GM12878 (cell line): ENCODE measurements at regions not wholly inside any gene's neighbourhood (a gene's known extent, or its start where the extent isn't known, plus 50 kb on each side); places are given as distances from the start of the nearest gene placed in this dataset.

Source experiments
- ATAC-seq: fragments of 200-7000 bp; cut with Tn5 transposase; 3 replicates; pipeline ENCODE4 v1.9.1; 2020; ENCODE audit warnings: mild to moderate bottlenecking, moderate library complexity
- BruUV-seq: library from RNA; stranded (reverse); fragments of 400-500 nt; replicated peaks from 2 replicates; lab custom pipeline; 2021; lab: Mats Ljungman, UMichigan
- CTCF ChIA-PET: fragments of 300-600 bp; sonication (Branson Sonifier 250); formaldehyde crosslinking; extraction: SDS; loops from one replicate; lab custom pipeline; 2021; ENCODE audit warnings: inconsistent platforms; lab: Yijun Ruan, JAX
- POLR2A ChIA-PET: fragments of 350-600 bp; formaldehyde crosslinking; extraction: SDS; loops from one replicate; lab custom pipeline; 2021; ENCODE audit warnings: inconsistent platforms; lab: Charles Lee
- RAD21 ChIA-PET: fragments of 300-600 bp; sonication (Branson Sonifier 250); formaldehyde crosslinking; loops from one replicate; lab custom pipeline; 2023; ENCODE audit warnings: antibody characterized with exemption; ENCODE audit not compliant: unreplicated experiment; lab: Charles Lee
- SMC1A ChIA-PET: fragments of 300-600 bp; sonication (Branson Sonifier 250); formaldehyde crosslinking; loops from one replicate; lab custom pipeline; 2023; ENCODE audit not compliant: unreplicated experiment, uncharacterized antibody; lab: Charles Lee
- DNase-seq: peaks from one replicate; pipeline ENCODE4 v3.0.0-alpha.2; 2011; ENCODE audit warnings: low read depth, low spot score
- FAIRE-seq: peaks from 3 replicates; lab custom pipeline; 2011; peaks lifted over from hg19 to GRCh38; lab: Jason Lieb, UNC
- H2AFZ ChIP-seq: 2 replicates; pipeline ENCODE4 v1.6.0; 2011; ENCODE audit warnings: low read depth, low read length, control low read depth; ENCODE audit not compliant: control insufficient read depth
- H3K27ac ChIP-seq: 2 replicates; pipeline ENCODE4 v1.5.1; 2011; ENCODE audit warnings: control low read depth; ENCODE audit not compliant: control insufficient read depth, insufficient read depth
- H3K27me3 ChIP-seq, 2 experiments: replicated peaks in 1 of 2; 2 replicates each; pipeline versions ENCODE4 v1.6.0 to v1.6.1; 2011; ENCODE audit warnings: low read length in 1 of 2; ENCODE audit not compliant: control insufficient read depth in 2 of 2, insufficient read depth in 2 of 2
- H3K36me3 ChIP-seq, 2 experiments: 2 replicates each; pipeline ENCODE4 v1.5.1; 2011; ENCODE audit warnings: low read length in 1 of 2; ENCODE audit not compliant: control insufficient read depth in 2 of 2, insufficient read depth in 2 of 2
- H3K4me1 ChIP-seq: 2 replicates; pipeline ENCODE4 v1.6.1; 2011; ENCODE audit warnings: mild to moderate bottlenecking, low read length, moderate library complexity, mixed read lengths; ENCODE audit not compliant: control insufficient read depth, insufficient read depth
- H3K4me2 ChIP-seq: 2 replicates; pipeline ENCODE4 v1.6.0; 2011; ENCODE audit warnings: control low read depth; ENCODE audit not compliant: control insufficient read depth, insufficient read depth
- H3K4me3 ChIP-seq: fragments of 200-600 bp; sonication (generic); 2 replicates; pipeline ENCODE4 v1.5.1; 2016
- H3K79me2 ChIP-seq: 2 replicates; pipeline ENCODE4 v1.6.0; 2011; ENCODE audit warnings: low read length; ENCODE audit not compliant: control insufficient read depth, insufficient read depth
- H3K9ac ChIP-seq: 2 replicates; pipeline ENCODE4 v1.8.0; 2011; ENCODE audit warnings: low read length, control low read depth, mixed read lengths; ENCODE audit not compliant: control insufficient read depth, insufficient read depth
- H3K9me3 ChIP-seq: replicated peaks from 3 replicates; pipeline ENCODE4 v1.5.1; 2011; ENCODE audit warnings: mild to moderate bottlenecking, low read length; ENCODE audit not compliant: control insufficient read depth, insufficient read depth
- H4K20me1 ChIP-seq: 2 replicates; pipeline ENCODE4 v1.6.0; 2011; ENCODE audit not compliant: control insufficient read depth, insufficient read depth
- NFIC ChIP-seq: IDR thresholded peaks from 2 replicates; pipeline ENCODE4 v1.6.1; 2012; ENCODE audit warnings: low read depth, mild to moderate bottlenecking, inconsistent platforms, low read length, moderate library complexity
- PKNOX1 ChIP-seq: fragments of 450-650 bp; IDR thresholded peaks from 2 replicates; pipeline ENCODE4 v1.6.1; 2016; ENCODE audit warnings: mild to moderate bottlenecking
- SPI1 ChIP-seq: IDR thresholded peaks from 2 replicates; pipeline ENCODE4 v1.6.1; 2011; ENCODE audit warnings: low read depth, mild to moderate bottlenecking, low read length, moderate library complexity, borderline replicate concordance; ENCODE audit not compliant: insufficient read depth
- SUZ12 ChIP-seq: fragments of 200-600 bp; sonication (generic); IDR thresholded peaks from one replicate; pipeline ENCODE4 v1.6.1; 2018; ENCODE audit warnings: antibody characterized with exemption, mild to moderate bottlenecking; ENCODE audit not compliant: unreplicated experiment
- ZNF207 ChIP-seq: fragments of 450-650 bp; IDR thresholded peaks from 2 replicates; pipeline ENCODE4 v1.6.1; 2014; ENCODE audit warnings: antibody characterized with exemption, mild to moderate bottlenecking, borderline replicate concordance
- ZNF687 ChIP-seq: fragments of 450-650 bp; IDR thresholded peaks from 2 replicates; pipeline ENCODE4 v1.6.1; 2017; ENCODE audit warnings: mild to moderate bottlenecking, moderate library complexity
- WGBS: methylation state at CpG from one replicate; pipeline ENCODE4 v1.1.6; 2016; ENCODE audit warnings: low lambda C conversion rate; ENCODE audit not compliant: insufficient replicate concordance, insufficient coverage; ENCODE audit errors: missing lambda C conversion rate; 5-methylcytosine and 5-hydroxymethylcytosine counted together
- in situ Hi-C: fragments of 300-500 bp; cut with MboI; formaldehyde crosslinking; loops from 9 replicates; pipeline ENCODE4 v1.14.3; 2018; ENCODE audit warnings: mixed read lengths
- intact Hi-C: fragments of 100-400 bp; cut with micrococcal nuclease; formaldehyde crosslinking; loops from one replicate; pipeline ENCODE4 v1.14.2; 2022; ENCODE audit not compliant: unreplicated experiment
- TF ChIP-seq, protein P1 (sequence below): fragments of 450-650 bp; IDR thresholded peaks from 2 replicates; pipeline ENCODE4 v1.6.1; 2017; ENCODE audit warnings: mild to moderate bottlenecking, low read depth, inconsistent platforms; ENCODE audit not compliant: poor library complexity, severe bottlenecking
- TF ChIP-seq, protein P2 (sequence below): IDR thresholded peaks from 2 replicates; pipeline ENCODE4 v1.6.1; 2011; ENCODE audit warnings: mild to moderate bottlenecking, low read depth, low read length, moderate library complexity; ENCODE audit not compliant: insufficient replicate concordance
- TF ChIP-seq, protein P3 (sequence below): fragments of 450-650 bp; formaldehyde crosslinking; IDR thresholded peaks from 2 replicates; pipeline ENCODE4 v1.4.0; 2020; ENCODE audit warnings: mild to moderate bottlenecking, moderate library complexity

GRCh38 chr16:8126313-8126712 lies 464.0 kb downstream of the TMEM114 start (continued):
- TF ChIP-seq ZNF687 = no peak
- no peak for TF ChIP-seq NFIC
- TF ChIP-seq, protein P1, sequence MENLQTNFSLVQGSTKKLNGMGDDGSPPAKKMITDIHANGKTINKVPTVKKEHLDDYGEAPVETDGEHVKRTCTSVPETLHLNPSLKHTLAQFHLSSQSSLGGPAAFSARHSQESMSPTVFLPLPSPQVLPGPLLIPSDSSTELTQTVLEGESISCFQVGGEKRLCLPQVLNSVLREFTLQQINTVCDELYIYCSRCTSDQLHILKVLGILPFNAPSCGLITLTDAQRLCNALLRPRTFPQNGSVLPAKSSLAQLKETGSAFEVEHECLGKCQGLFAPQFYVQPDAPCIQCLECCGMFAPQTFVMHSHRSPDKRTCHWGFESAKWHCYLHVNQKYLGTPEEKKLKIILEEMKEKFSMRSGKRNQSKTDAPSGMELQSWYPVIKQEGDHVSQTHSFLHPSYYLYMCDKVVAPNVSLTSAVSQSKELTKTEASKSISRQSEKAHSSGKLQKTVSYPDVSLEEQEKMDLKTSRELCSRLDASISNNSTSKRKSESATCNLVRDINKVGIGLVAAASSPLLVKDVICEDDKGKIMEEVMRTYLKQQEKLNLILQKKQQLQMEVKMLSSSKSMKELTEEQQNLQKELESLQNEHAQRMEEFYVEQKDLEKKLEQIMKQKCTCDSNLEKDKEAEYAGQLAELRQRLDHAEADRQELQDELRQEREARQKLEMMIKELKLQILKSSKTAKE = no peak

GRCh38 chr16:8120001-8120400 lies 470.3 kb downstream of the TMEM114 start:
- no peaks in the 10 kb centered on the region for H3K9me3 ChIP-seq
- no peak for ATAC-seq
- POLR2A ChIA-PET = no interaction called here
- H3K4me2 ChIP-seq = no peak overlapping the region
- H3K36me3 ChIP-seq = no peaks in the 10 kb centered on the region
- 0% methylated on average over 4 of the region's 4 CpGs for WGBS
- H3K9ac ChIP-seq = no peak overlapping the region
- H3K4me3 ChIP-seq = no peak overlapping the region
- no peak for DNase-seq
- RAD21 ChIA-PET = no interaction called here
- CTCF ChIA-PET = interaction anchor here (0.6 kb wide), 1 partner anchor 20 kb away, joined by 3 read pairs; no protein-coding TSS in a partner anchor
- H3K79me2 ChIP-seq = no peaks in the 10 kb centered on the region
- in situ Hi-C loops = loop anchor here (10.0 kb wide), 1 partner anchor 55 kb away; no protein-coding TSS in a partner anchor
- H4K20me1 ChIP-seq = no peaks in the 10 kb centered on the region
- SMC1A ChIA-PET = no interaction called here
- intact Hi-C loops = no loop called here
- no peak overlapping the region for H2AFZ ChIP-seq
- no peaks in the 10 kb centered on the region for H3K27me3 ChIP-seq
- no peak for FAIRE-seq
- H3K27ac ChIP-seq = no peak overlapping the region
- H3K4me1 ChIP-seq = no peaks in the 10 kb centered on the region
- BruUV-seq = no TSS peak
- TF ChIP-seq, protein P2, sequence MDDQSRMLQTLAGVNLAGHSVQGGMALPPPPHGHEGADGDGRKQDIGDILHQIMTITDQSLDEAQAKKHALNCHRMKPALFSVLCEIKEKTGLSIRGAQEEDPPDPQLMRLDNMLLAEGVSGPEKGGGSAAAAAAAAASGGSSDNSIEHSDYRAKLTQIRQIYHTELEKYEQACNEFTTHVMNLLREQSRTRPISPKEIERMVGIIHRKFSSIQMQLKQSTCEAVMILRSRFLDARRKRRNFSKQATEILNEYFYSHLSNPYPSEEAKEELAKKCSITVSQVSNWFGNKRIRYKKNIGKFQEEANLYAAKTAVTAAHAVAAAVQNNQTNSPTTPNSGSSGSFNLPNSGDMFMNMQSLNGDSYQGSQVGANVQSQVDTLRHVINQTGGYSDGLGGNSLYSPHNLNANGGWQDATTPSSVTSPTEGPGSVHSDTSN = no peak
- TF ChIP-seq ZNF207 (no peak), SUZ12 (no peak), PKNOX1 (no peak), SPI1 (no peak)
- TF ChIP-seq, protein P3, sequence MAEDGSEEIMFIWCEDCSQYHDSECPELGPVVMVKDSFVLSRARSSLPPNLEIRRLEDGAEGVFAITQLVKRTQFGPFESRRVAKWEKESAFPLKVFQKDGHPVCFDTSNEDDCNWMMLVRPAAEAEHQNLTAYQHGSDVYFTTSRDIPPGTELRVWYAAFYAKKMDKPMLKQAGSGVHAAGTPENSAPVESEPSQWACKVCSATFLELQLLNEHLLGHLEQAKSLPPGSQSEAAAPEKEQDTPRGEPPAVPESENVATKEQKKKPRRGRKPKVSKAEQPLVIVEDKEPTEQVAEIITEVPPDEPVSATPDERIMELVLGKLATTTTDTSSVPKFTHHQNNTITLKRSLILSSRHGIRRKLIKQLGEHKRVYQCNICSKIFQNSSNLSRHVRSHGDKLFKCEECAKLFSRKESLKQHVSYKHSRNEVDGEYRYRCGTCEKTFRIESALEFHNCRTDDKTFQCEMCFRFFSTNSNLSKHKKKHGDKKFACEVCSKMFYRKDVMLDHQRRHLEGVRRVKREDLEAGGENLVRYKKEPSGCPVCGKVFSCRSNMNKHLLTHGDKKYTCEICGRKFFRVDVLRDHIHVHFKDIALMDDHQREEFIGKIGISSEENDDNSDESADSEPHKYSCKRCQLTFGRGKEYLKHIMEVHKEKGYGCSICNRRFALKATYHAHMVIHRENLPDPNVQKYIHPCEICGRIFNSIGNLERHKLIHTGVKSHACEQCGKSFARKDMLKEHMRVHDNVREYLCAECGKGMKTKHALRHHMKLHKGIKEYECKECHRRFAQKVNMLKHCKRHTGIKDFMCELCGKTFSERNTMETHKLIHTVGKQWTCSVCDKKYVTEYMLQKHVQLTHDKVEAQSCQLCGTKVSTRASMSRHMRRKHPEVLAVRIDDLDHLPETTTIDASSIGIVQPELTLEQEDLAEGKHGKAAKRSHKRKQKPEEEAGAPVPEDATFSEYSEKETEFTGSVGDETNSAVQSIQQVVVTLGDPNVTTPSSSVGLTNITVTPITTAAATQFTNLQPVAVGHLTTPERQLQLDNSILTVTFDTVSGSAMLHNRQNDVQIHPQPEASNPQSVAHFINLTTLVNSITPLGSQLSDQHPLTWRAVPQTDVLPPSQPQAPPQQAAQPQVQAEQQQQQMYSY (CRISPR knock-in tag) = no peak
